DLD1 (cell line): ENCODE measurements at regions not wholly inside any gene's neighbourhood (a gene's known extent, or its start where the extent isn't known, plus 50 kb on each side); places are given as distances from the start of the nearest gene placed in this dataset.
"Not testable (repeated sequence)": the region's sequence is repeated elsewhere in the genome, so short reads cannot be mapped to it uniquely, and the experiment has no call there.

Experiments used
- in situ Hi-C: cut with HindIII; loops from 2 replicates; pipeline ENCODE4 v1.10.0; 2017; ENCODE audit warnings: low sequenced_read_pairs

DNA sequence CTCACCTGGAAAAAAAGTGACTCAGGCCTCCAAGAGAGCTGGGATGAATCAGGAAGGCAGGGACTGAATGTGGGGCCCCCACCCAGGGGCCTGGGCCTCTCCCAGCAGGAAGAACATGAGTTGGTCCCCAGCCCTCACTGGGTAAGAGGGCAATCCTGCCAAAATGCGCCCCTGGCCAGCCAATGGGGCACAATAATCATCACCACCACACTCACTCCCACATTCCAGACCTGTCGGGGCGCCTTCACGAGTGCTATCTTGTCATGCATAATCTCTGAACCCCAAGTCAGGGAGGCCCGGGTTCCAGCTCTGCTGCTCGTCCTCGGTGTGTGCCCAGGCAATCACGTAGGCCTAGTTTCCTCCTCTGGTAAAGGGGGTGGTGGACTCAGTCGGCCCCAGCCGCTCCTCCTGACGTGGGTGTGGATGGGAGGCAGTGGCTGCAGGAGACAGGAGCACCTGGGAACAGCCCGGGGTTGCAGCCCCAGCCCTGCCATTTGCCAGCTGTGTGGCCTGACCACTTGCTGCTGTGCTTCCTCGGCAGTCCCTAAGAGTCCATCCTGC lies 115.1 kb downstream of the CYP26B1 start:
- in situ Hi-C loops = no loop called here

DNA sequence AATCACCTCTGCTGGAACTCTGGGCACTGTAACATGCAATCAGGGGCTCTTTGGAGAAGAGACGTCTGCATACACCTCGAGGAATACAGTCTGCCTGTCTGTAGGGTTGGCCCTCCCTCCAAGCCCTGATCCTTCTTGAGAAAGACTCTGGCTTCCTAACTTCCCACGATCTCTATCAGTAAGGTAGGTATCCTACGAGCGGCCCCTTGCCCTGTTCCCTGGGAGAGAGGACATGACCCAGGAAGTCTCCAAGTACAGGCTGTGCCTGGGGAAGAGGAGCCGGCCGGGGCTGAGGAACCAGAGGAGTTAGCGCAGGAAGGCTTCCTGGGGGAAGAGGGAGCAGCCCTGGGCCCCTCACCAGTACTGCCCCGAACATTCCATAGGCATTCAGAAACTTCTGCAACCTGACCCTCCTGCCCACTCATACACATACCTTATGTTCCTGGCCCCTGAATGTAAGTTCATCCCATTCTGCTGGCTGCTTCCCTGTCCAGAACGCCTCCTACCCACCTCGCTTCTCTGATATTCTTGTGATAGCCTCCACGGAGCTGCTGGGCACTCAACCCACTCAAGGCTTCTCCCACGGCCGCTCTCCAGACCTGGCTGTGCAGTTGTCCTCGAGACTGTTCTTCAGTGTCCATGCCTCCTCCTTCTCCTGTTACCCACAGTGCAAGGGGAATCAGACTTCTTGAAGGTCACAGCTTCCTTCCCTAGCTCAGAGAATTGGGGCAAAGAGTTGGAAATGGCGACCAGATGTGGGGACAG lies 116.1 kb downstream of the CYP26B1 start:
- in situ Hi-C loops = no loop called here

DNA sequence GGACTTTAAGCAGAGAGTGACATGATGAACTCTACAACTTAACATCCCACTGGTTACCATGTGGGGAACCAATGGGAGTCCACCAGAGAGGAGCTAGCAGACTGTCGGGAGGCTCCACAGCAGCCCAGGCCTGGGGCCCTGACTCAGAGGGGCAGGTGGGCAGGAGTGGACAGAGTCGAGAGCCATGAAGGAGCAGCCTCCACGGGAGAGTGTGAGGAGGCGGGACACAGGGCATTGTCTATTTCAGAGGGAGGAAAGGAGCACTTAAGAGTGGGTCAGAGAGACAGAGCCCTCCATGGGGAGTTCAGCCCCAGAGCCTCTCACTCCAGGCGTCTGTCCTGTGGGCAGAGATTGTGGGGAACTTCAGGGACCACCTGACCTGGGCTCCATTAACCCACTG lies 118.7 kb downstream of the CYP26B1 start:
- in situ Hi-C loops = no loop called here

DNA sequence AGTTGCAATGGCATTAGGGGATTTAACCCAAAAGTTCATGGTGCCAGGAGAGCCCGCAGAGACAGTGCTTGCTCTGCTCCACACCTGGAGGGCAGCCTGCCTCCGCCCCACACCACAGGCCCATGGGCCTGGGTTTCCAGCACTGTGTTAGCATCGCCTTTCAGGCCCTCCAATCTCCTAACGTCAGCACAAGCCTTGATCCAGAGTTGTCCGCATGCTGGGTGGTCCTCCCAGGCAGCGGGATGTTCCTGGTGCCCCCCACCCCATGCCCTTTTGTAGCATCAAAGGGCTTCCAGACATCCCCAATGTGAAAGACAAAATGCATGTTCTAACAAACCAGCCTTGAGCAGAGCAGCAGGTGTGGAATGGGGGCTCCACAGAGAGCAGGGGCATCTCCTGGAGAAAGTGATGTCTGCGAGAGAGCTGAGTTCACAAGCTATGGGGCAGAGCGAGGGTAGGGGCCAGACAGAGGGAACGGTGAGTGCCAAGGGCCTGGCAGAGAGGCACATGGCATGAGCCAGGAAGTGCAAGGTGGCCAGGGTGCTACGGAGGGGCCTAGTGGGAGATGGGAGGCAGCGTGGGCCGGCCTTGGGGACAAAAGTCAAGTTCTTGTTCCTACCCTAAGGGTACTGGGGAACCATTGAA lies 119.2 kb downstream of the CYP26B1 start:
- in situ Hi-C loops = no loop called here

DNA sequence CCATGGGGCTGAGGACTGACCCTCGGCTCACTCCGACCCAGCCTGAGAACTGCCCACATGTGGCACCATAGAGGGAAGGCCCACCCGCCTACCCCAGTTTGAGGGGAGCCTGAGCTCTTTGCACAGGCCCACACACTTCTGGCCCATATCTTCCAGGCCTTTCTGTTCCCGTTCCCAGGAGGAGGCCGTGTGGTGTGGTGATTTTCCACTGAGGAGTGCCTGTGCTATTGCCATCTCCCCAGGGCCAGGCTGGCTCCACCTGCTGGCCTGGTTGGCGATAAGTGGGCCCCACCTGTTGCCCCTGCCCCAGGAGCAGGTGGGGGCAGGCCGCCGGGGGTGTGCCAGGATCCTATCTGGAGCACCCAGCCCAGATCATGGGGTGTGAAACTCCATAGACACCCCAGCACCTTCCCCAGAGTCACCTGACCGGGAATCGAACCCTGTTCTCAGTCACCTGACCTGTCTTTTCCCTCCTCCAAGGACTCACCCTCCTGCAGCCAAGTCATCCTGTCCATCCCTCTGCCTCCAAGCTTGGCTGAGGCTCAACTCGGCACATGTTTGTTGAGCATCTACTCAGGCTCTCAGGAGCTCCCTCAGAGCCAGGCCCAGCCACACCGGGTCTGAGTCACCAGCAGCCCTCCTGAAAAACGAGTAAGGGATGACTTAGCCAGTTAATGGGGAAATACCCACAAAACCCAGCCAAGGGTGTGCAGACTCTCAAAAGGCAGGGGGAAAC lies 120.1 kb downstream of the CYP26B1 start:
- in situ Hi-C loops = no loop called here

DNA sequence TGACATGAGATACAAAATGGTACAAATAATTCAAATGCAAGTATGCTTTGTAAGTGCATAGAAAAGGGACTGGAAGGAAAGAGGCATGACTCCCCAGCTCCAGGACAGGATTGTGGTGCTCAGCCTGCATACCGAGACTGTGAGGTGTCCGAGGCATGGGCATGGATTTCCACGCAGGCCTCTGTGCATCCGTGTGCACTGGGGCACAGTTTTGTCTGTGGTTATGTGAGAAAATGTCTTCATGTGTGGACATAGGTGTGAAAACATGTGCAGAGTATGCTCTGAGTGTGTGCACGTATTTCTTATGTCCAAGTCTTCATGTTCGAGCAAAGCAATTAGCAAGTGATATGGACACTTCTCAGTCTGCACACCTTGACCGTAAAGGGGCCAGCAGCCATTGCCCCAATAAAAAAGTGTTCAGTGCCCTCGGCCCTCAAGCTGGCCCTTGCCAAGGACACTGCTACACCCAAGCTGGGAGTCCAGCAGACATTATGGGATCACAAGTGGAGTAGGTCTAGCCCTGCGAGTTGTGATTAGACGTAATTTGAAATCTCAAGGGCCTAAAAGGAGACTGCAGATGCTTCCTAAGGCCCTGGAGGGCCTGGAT lies 120.7 kb downstream of the CYP26B1 start:
- in situ Hi-C loops = no loop called here

DNA sequence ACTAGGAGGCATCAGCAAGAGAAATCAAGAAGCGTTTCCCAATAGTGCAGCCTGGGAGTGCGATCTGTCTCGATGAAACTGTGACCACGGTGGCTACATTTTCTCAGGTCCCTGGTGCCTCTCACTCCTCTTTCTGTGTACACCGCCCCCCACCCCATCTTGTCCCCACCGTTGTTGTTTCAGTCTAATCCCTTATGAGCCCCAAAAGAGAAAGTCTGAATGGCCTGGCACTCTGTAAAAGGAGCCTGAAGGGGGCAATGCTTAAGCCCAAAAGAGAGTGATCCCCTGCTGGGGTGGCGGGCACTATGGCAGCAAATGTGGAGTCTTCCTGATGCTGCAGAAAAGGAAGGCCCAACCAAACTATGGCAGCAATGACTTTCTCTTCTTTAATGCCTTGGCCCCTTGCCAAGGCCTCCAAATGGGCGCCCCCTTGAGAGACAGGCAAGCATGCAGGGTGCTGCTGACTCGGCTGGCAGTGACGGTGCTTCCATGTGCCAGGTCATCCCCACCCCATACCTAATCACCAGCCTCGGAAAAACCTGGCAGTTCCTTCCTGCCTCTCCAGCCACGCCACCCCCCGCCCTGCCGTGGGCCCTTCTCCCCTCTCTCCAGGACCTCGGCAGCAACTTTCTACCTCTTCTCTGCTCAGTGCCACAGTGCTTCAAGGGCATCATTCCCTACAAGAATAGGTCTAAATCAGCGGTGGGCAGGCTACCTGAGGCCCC lies 123.0 kb downstream of the CYP26B1 start:
- in situ Hi-C loops = no loop called here

DNA sequence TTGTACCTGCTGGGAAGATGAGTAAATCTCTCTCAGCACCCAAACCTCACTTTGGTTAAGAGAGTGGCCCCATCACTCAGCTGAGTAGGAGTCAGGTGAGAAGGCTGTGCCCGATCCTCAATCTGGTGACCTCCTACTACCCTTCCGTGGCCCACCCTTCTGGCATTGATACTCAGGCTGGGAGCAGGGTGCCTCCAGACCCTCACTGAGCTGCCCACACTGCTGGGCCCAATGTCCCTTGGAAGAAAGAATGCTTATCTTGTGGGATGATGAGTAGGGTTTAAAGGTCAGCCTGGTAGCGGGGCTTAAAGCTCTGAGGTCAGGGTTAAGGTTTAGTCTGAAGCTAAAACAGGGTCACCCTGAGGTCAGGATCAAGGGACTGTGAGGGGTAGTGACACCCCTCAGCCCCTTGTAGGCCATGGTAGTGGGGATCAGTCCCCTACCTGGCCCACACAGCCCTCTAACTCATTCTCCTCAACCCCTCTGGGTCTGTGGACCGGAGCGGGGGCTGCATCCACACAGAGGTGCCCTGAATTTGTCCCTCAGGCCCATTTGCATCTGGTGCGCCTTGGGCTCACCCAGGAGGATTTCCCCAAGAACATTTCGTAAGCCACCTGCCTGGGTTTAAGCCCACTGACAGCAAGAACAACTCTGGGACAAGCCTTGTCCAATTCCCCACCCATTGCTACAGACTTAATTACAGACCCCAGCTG lies 123.8 kb downstream of the CYP26B1 start:
- in situ Hi-C loops = no loop called here

DNA sequence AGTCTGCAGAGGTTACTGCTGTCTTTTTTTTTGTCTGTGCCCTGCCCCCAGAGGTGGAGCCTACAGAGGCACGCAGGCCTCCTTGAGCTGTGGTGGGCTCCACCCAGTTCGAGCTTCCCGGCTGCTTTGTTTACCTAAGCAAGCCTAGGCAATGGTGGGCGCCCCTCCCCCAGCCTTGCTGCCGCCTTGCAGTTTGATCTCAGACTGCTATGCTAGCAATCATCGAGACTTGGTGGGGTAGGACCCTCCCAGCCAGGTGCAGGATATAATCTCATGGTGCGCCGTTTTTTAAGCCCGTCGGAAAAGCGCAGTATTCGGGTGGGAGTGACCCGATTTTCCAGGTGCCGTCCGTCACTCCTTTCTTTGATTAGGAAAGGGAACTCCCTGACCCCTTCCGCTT lies 126.3 kb downstream of the CYP26B1 start:
- in situ Hi-C loops = not testable (repeated sequence)

DNA sequence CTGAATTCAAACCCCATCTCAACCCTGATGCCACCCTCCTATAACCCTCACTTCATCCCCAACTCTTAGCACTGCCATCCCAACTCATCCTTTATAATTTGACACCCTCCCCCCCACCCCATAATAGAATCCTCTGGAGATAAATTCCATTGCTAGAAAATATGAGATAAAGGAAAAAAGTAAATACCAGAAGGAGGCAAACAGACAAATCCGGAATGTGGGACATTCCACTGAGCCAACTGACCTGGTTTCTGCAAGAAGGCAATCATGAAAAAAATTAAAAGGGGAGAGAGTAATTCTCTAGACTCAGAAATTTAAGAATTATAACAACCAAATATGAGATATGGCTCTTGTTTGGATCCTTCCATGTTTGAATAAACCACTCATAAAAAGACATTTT lies 132.4 kb downstream of the CYP26B1 start:
- in situ Hi-C loops = no loop called here

DNA sequence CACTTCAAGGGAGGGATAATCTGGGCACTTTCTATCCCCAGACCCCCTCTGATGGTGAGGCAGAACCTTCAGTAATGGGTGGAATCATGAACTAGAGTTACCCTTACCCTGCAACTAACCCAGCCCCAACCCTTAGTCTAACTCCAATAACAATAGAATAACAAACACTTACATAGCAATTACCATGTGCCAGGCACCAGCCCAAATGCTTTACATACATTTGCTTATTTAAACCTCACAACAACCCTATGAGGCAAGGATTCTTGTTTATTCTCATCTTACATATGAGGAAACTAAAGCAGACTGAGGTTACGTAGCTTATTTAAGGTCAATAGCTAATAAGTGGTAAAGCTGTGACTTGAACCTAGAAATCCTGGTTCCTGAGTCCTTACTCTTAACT lies 132.8 kb downstream of the CYP26B1 start:
- in situ Hi-C loops = no loop called here

DNA sequence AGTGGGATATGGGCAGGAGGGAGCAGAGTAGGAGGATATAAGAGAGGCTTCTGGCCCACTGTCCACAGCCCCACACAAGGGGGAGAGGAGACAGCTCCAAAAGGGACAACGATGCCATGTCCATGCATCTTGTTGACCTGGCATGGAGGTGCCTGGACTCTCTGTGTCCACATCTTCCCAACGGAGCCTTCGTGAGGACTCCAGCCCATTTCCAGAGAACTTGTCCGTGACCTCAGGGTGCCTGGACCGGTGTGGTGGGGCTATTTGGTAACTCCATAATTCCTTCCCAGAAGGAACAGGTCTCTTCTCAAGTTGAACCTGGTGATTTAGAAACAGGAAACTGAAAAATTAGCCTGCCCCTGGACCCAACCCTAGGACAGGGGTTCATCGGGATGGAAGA lies 133.9 kb downstream of the CYP26B1 start:
- in situ Hi-C loops = no loop called here

DNA sequence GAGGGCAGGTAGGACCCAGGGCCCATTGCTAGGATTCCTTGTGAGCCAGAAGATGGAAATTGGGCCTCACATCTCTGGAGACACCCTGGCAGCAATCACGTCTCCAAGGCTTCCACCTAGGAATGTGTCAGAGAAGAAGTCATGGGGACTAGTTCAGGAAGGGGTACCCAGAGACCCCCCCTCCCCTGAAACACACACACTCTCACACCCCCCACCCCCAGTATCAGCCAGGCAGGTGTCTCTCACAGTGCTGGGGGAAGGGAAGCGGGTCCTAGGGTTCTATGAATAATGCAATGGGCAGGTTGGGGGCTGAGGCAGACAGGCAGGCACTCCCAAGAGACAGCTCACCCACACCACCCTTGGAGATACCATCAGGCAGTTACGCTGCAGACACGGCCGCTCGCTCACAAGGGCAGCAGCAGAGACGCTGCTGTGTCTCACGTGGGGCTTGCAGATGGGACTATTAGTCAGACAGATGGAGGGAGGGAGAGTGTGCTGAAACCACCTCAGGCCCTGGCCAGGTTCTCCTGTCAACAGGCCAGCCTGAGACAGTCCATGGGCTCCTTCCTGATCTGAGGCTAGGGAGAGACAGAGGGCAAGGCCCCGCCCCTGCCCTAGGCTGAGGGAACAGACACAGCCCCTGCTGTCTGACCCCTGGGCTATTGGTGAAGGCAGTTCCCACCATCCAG lies 134.6 kb downstream of the CYP26B1 start:
- in situ Hi-C loops = no loop called here

DNA sequence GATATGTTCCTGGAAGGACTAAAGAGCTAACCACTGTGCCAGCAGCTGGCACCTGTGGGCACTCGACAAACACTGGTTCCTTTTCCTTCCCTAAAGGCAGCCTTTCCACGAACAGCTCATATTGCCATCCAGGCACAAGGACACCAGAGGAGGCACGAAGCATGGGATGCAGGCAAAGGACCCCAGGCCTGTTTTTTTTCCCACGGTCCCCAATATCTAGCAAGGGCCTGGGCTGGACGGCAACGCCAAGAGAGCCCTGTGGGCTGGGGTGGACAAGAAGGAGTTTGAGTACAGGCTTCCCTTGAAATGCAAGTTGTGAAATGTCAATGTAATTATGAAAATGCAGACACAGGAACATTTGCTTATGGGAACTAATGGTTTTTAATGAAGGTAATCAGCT lies 135.9 kb downstream of the CYP26B1 start:
- in situ Hi-C loops = no loop called here

DNA sequence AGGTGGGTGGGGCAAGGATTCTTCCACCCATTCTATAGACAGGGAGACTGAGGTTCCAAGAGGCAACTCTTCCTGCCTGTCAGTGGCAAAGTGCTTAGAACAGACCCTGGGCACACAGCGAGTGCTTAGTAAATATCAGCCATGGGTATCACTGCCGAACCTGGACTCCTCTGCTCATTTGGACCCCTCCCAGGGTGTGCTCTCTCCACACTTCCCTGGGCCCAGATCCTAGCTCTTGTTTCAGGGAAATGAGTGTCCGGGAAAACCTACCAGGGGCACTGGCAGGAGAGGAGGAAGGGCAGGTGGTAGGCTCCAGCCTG lies 136.3 kb downstream of the CYP26B1 start:
- in situ Hi-C loops = no loop called here

DNA sequence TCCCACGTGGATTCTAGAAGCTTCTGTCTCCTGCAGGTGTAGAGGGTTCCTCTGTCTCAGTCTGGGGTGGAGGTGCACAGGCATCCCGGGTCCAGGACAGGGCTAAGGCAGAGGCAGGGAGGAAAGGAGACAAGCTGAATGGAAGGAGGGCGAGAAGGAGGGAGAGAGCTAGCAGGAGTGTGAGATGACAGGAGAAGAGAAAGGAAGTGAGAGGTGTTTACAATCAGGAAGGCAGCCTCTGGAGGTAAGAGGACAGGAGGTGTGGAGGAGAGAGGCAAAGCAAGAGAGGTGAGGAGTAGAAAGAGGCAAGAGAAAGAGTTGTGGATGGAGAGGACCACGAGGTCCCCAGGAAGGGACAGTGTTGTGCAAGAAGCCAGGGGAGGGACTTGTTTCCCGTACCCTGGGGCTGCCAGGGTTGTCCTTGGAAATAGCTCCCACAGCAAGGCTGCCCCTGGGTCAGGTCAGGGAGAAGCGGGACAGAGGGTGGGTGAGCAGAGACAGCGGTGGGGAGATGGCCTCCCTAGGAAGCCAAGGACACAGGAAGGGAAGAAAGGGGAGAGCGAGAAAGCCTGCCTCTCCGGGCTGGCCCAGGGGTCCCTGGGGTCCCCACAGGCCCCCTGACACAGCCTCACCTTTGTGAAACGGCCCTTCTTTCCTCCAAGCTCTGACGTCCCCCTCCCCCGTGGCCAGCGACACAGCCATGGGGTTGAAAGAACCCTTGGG lies 136.9 kb downstream of the CYP26B1 start:
- in situ Hi-C loops = no loop called here

DNA sequence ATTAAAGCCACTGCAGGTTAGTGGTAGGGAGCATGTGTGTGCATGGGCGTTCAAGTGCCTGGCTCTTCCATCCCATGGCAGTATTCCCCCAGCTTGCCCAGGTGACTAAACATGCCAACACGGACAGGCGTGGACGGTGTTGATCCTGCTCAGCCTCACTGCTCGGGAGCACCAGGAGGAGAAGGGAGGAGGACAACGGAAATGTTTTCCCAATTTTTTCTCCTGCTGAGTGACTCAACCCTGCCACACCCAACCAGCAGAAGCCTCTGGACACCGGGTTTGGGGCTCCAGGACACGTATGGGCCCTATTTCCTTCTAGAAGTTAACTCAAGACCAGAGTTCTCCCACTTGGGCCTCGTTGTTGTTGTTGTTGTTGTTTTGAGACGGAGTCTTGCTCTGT lies 139.1 kb downstream of the CYP26B1 start:
- in situ Hi-C loops = no loop called here

DNA sequence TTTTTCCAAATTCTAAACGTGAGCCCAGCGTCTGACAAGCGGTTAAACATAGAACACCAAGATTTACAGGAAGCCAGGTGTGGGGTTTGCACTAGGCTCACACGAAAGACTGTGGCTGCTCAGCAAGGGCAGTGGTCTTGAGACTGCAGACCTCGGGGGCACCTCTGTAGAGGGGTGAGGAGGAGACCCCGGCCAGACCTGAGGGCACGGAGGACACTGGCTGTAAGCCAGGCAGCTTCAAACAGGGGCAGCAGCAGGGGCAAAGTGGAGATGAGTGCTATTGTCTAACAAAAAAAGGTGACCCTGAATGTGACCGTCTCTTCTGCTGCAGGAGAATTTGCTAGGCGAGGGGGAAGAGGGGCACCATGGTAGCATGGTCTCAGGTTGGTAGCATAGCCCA lies 140.3 kb downstream of the CYP26B1 start:
- in situ Hi-C loops = no loop called here

DNA sequence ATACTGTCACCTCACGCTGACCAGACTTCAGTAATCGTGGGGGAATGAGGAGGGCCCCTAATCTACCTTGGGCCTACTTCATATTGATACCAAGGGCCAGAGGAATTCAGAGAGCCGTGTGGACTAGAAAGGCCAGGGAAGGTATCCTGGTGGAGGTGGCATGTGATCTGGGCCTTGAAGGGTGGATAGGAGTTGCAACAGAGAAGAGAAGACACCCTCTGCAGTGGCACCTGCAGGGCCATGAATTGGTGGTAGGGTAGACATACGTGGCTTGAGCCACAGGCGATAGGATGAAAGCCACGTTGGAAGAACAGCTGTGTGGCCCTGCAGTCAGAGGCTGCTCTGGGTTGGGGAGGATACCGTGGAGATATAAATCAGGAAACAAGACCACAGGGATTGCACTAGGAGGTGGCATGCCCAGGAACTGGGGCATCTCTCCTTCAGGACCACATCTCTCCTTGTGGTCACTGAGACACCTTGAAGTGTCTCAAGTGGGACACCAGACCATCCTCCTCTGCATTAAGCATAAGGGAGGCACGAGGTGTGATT lies 141.4 kb downstream of the CYP26B1 start:
- in situ Hi-C loops = no loop called here
